ENCODE measurements at regions not wholly inside any gene's neighbourhood (a gene's known extent, or its start where the extent isn't known, plus 50 kb on each side); places are given as distances from the start of the nearest gene placed in this dataset.

DNA sequence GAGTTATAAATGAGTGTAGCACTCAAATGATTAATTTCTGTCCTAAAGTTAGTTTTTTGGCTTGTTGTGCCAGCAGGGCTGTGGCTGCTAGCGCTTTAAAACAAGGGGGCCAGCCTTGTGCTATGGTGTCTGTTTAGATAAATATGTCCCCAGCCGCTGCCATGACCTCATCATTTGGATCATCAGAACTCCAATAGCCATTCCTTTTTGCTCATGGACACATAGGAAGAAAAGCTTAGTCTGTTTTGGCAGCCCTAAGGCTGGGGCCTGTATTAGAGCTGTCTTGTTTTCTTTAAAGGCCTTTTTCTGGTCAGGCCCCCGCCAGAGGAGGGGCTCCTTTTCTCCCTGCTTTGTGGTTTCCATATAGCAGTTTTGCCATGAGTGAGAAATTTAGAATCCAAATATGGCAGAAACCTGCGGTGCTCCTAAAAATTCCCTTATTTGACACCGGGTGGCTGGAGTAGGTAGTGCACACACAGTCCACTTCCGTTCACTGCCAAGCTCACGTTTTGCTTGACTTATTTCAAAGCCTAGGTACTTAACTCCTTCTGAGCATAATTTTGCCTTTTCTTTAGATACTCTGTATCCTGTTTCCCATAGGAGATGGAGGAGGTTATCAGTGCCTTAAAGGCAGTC lies 60.4 kb upstream of the SLC35G4 start (continued):
- TF ChIP-seq CEBPZ (IDR thresholded peaks at IDR 0.05; ENCODE audit: borderline replicate concordance, low read depth, low read length) (no peak), CTBP1 (IDR thresholded peaks at IDR 0.05; ENCODE audit: borderline replicate concordance) (no peak), PML (IDR thresholded peaks at IDR 0.05; ENCODE audit: low read length) (no peak), CBX5 (IDR thresholded peaks at IDR 0.05; ENCODE audit: borderline replicate concordance, low read depth) (no peak), ZNF239 (CRISPR knock-in tag; IDR thresholded peaks at IDR 0.05) (no peak)

DNA sequence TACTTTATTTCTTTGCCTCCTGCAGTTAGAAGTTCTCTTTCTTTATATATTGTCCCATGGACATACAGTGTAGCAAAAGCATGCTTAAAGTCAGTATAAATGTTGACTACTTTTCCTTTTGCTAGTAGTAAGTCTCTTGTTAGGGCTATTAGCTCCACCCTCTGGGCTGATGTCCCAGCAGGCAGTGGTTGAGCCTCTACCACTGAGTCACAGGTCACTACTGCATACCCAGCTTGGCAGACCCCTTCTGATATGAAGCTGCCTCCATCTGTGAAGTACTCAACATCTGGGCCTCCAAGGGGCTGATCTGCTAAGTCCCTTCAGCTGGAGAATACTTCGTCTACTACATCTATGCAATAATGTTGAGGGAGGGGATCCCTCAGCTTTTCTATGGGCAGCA lies 61.0 kb upstream of the SLC35G4 start:
- H3K9me3 ChIP-seq (replicated peaks; ENCODE audit: control insufficient read depth, insufficient read depth, low read depth, low read length): 0 out of 2 replicates have a peak, but pooled peaks cover 3% of the 10 kb centered on the region
- DNase-seq (ENCODE audit: extremely low read depth in 1 of 4, low spot score in 3 of 4) (no peak), FAIRE-seq (no peak), ATAC-seq (no peak)
- intact Hi-C loops (cut with micrococcal nuclease) (no loop called here), in situ Hi-C loops (cut with MboI) (no loop called here)
- BruUV-seq (replicated peaks): no TSS peak
- no peaks in the 10 kb centered on the region for H3K79me2 ChIP-seq (ENCODE audit: control insufficient read depth, insufficient read depth, low read length)
- no peaks in the 10 kb centered on the region for H3K9me1 ChIP-seq (ENCODE audit: control insufficient read depth, insufficient read depth, low read length)
- WGBS (ENCODE audit: insufficient coverage, low coverage, missing lambda C conversion rate): 0% methylated on average over 1 of the region's 1 CpG
- ChIA-PET POLR2A (interaction anchor here (0.6 to 1.3 kb wide), 2 partner anchors 13 to 502 kb away, joined by 3 read pairs; no protein-coding TSS in a partner anchor), CTCF (ENCODE audit: low intra/inter-chr PET ratio) (no interaction called here)
- H3K27me3 ChIP-seq (ENCODE audit: control insufficient read depth in 2 of 2, insufficient read depth in 2 of 2, low read length in 2 of 2): no peaks in the 10 kb centered on the region; a peak in 1 of 5 replicates
- no peak overlapping the region for H3K4me3 ChIP-seq
- no peak overlapping the region for H3K9ac ChIP-seq (ENCODE audit: insufficient read depth in 1 of 2, low read depth in 2 of 2, low read length in 2 of 2)
- H2AFZ ChIP-seq (ENCODE audit: low read depth, low read length): no peak overlapping the region
- H3K4me1 ChIP-seq (replicated peaks in 1 of 2; ENCODE audit: control insufficient read depth in 2 of 2, insufficient read depth in 2 of 2, low read length in 2 of 2): no peaks in the 10 kb centered on the region
- H3K27ac ChIP-seq (ENCODE audit: extremely low read depth, low read depth, low read length): no peak overlapping the region
- no peaks in the 10 kb centered on the region for H3K36me3 ChIP-seq (ENCODE audit: control insufficient read depth, insufficient read depth, low read length)
- no peak overlapping the region for H3K4me2 ChIP-seq (ENCODE audit: insufficient read depth, low read length)
- H4K20me1 ChIP-seq (replicated peaks; ENCODE audit: control insufficient read depth, insufficient read depth, low read length): no peaks in the 10 kb centered on the region
- TF ChIP-seq NR2F6 (CRISPR knock-in tag; IDR thresholded peaks at IDR 0.05) (no peak), RNF219 (CRISPR knock-in tag; IDR thresholded peaks at IDR 0.05) (no peak), ZFP30 (CRISPR knock-in tag; IDR thresholded peaks at IDR 0.05; ENCODE audit: borderline replicate concordance) (no peak), ZKSCAN1 (IDR thresholded peaks at IDR 0.05; ENCODE audit: low read depth, low read length) (no peak), ZNF408 (CRISPR knock-in tag; IDR thresholded peaks at IDR 0.05; ENCODE audit: low read depth) (no peak), ZNF174 (CRISPR knock-in tag; IDR thresholded peaks at IDR 0.05) (no peak), ZNF740 (CRISPR knock-in tag; IDR thresholded peaks at IDR 0.05) (no peak), ZNF740 (tag; IDR thresholded peaks at IDR 0.05) (no peak), ZNF512 (tag; IDR thresholded peaks at IDR 0.05) (no peak)

Data from K562 (cell line).